OCI-LY3 (cell line): ENCODE measurements at regions not wholly inside any gene's neighbourhood (a gene's known extent, or its start where the extent isn't known, plus 50 kb on each side); places are given as distances from the start of the nearest gene placed in this dataset.

Experiments used
- EZH2phosphoT487 ChIP-seq: fragments of 200-600 bp; shearing (Covaris generic); IDR thresholded peaks from 2 replicates; pipeline ENCODE4 v1.6.1; 2018; ENCODE audit warnings: antibody characterized with exemption, mixed run types, low read depth
- TF ChIP-seq, protein P1 (sequence below): fragments of 200-600, 300-600 bp; sonication (generic); IDR thresholded peaks from 2 replicates; pipeline ENCODE4 v1.5.1; 2014; ENCODE audit warnings: antibody characterized with exemption, low read length, low read depth

DNA sequence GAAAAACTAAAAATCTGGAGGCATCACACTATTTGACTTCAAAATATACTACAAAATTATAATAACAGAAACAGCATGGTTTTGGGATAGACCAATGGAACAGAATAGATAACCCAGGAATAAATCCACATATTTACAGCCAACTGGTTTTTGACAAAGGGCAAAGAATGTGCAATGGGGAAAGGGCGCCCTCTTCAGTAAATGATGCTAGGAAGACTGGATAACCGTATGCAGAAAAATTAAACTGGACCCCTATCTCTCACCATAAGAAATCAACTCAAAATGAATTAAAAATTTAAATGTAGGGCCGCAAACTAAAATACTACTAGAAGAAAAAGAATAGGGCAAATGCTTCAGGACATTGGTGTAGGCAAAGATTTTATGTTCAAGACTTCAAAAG, 440.5 kb upstream of the SGCG start:
- TF ChIP-seq, protein P1, sequence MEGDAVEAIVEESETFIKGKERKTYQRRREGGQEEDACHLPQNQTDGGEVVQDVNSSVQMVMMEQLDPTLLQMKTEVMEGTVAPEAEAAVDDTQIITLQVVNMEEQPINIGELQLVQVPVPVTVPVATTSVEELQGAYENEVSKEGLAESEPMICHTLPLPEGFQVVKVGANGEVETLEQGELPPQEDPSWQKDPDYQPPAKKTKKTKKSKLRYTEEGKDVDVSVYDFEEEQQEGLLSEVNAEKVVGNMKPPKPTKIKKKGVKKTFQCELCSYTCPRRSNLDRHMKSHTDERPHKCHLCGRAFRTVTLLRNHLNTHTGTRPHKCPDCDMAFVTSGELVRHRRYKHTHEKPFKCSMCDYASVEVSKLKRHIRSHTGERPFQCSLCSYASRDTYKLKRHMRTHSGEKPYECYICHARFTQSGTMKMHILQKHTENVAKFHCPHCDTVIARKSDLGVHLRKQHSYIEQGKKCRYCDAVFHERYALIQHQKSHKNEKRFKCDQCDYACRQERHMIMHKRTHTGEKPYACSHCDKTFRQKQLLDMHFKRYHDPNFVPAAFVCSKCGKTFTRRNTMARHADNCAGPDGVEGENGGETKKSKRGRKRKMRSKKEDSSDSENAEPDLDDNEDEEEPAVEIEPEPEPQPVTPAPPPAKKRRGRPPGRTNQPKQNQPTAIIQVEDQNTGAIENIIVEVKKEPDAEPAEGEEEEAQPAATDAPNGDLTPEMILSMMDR: peak; percentile 47
- TF ChIP-seq EZH2phosphoT487: no peak
